ENCODE measurements at regions not wholly inside any gene's neighbourhood (a gene's known extent, or its start where the extent isn't known, plus 50 kb on each side); places are given as distances from the start of the nearest gene placed in this dataset.

- peak; percentile 6 to 50 for ATAC-seq
- Histone ChIP-seq H3K4me3 (ENCODE audit: low read length) (no peak overlapping the region), H3K9me3 (ENCODE audit: control insufficient read depth, low read length) (no peaks in the 10 kb centered on the region), H3K27ac (ENCODE audit: low read length) (peak overlapping the region; percentile 71), H3K4me1 (ENCODE audit: control insufficient read depth, insufficient read depth, low read length) (no peaks in the 10 kb centered on the region), H3K27me3 (ENCODE audit: control insufficient read depth, insufficient read depth) (no peaks in the 10 kb centered on the region)
- intact Hi-C loops (cut with DNase I), result no loop called here
- WGBS, result 36% methylated on average over 6 of the region's 6 CpGs
- DNase-seq, result peak; percentile 48 to 77 (median 76)
These were observed 219.1 kb downstream of the C9orf50 start for GRCh38 chr9:129401623-129402370.

GRCh38 chr9:129400971-129401622, 219.8 kb downstream of the C9orf50 start:
- no peaks in the 10 kb centered on the region for H3K27me3 ChIP-seq (ENCODE audit: control insufficient read depth, insufficient read depth)
- 83% methylated on average over 17 of the region's 17 CpGs for WGBS
- no peak overlapping the region for H3K4me3 ChIP-seq (ENCODE audit: low read length)
- H3K27ac ChIP-seq (ENCODE audit: low read length), result no peak overlapping the region
- H3K9me3 ChIP-seq (ENCODE audit: control insufficient read depth, low read length), result no peaks in the 10 kb centered on the region
- intact Hi-C loops (cut with DNase I), result no loop called here
- DNase-seq, result peak in 1 of 3 donors; percentile 36
- ATAC-seq, result no peak
- no peaks in the 10 kb centered on the region for H3K4me1 ChIP-seq (ENCODE audit: control insufficient read depth, insufficient read depth, low read length)

- H3K4me3 ChIP-seq (ENCODE audit: low read length), result no peak overlapping the region
- H3K27ac ChIP-seq (ENCODE audit: low read length), result no peak overlapping the region
- intact Hi-C loops (cut with DNase I), result no loop called here
- H3K4me1 ChIP-seq (ENCODE audit: control insufficient read depth, insufficient read depth, low read length), result no peaks in the 10 kb centered on the region
- no peaks in the 10 kb centered on the region for H3K27me3 ChIP-seq (ENCODE audit: control insufficient read depth, insufficient read depth)
- DNase-seq, result peak in 1 of 3 donors; percentile 51
- no peaks in the 10 kb centered on the region for H3K9me3 ChIP-seq (ENCODE audit: control insufficient read depth, low read length)
- 86% methylated on average over 44 of the region's 44 CpGs for WGBS
- ATAC-seq, result no peak
These were observed 220.6 kb downstream of the C9orf50 start for GRCh38 chr9:129400001-129400970.

- DNase-seq (peak in 1 of 3 donors; percentile 40), ATAC-seq (no peak)
- Histone ChIP-seq H3K4me1 (ENCODE audit: control insufficient read depth, insufficient read depth, low read length) (no peaks in the 10 kb centered on the region), H3K27ac (ENCODE audit: low read length) (no peak overlapping the region), H3K9me3 (ENCODE audit: control insufficient read depth, low read length) (no peaks in the 10 kb centered on the region), H3K27me3 (ENCODE audit: control insufficient read depth, insufficient read depth) (no peaks in the 10 kb centered on the region), H3K4me3 (ENCODE audit: low read length) (no peak overlapping the region)
- WGBS, result 49% methylated on average over 8 of the region's 8 CpGs
- intact Hi-C loops (cut with DNase I), result no loop called here
These were observed 221.3 kb downstream of the C9orf50 start for GRCh38 chr9:129399634-129399990.

DNA sequence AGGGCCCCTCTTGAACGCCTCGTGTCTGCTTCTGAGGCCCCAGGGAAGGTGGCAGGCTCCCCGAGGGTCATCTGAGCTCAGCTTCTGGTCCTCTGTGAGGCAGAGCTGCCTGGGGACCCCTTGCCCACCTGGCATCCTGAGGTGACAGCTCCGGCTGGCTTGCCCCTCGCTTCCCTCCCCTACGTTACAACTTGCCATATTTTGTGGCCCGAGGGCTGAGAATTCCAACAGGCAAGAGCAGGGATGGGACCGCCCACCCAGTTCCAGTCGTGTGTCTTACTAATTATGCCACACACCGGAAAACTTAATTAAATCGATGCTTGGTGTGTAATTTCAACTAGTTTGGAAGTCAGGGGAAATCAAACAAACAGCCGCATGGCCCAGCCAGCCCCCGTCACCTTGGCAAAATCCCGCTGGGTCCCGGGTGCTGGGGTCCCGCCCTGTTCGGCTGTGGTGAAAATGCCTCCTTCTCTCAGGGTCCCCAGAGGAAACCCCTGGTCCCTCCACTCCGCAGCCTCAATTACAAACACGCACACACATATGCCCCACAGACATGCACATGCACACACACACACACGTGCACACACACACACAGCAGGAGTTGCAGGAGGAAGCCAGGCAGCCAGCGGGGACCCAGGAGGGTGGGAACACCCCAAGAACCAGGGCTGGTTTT, 221.0 kb upstream of the IER5L start:
- Histone ChIP-seq H3K9me3 (ENCODE audit: control insufficient read depth, low read length) (no peaks in the 10 kb centered on the region), H3K27ac (ENCODE audit: low read length) (no peak overlapping the region), H3K4me3 (ENCODE audit: low read length) (no peak overlapping the region), H3K27me3 (ENCODE audit: control insufficient read depth, insufficient read depth) (no peaks in the 10 kb centered on the region), H3K4me1 (ENCODE audit: control insufficient read depth, insufficient read depth, low read length) (no peaks in the 10 kb centered on the region)
- peak in 1 of 3 donors; percentile 51 for DNase-seq
- WGBS, result 81% methylated on average over 21 of the region's 21 CpGs
- no peak for ATAC-seq
- intact Hi-C loops (cut with DNase I), result no loop called here

DNA sequence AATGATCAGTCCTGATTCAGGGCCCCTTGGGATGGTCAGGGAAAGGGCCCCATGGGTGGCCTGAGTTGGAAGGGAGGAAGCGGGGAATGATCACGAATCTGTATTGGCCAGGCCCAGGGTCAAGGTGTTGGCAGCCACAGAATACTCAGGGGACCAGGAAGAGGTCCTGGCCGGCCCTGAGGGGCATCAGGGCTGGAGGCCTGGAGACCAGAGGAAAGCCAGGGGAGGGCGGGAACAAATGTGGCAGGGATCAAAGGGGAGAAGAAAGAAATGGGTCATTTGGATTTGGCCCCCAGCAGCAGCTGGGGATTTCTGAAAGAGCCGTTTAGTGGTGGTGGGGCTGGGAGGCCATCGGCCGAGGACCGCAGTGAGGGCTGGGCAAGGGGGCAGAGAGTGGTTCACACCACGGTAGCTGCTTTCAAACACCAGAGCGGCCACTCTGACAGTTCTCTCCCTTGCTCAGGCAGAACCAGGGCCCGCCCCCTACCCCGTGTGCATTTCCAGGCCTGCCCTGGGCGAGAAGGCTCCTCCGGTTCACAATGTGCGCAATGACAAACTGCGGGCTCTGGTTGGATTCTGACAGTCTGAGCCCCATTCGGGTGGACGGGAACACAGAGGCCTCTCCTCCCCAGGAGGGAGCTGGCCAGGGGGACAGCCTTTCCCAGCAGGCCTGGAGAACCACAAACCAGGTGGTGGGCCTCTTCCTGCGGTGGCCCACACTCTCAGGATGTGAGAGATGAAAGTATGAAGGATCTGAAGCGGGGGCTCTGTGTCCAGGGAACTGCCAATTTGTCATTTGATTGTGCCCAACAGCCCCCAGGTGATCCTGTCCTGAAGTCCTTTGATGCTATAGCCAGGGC, 220.3 kb upstream of the IER5L start:
- Histone ChIP-seq H3K9me3 (ENCODE audit: control insufficient read depth, low read length) (no peaks in the 10 kb centered on the region), H3K4me1 (ENCODE audit: control insufficient read depth, insufficient read depth, low read length) (no peaks in the 10 kb centered on the region), H3K27me3 (ENCODE audit: control insufficient read depth, insufficient read depth) (no peaks in the 10 kb centered on the region), H3K27ac (ENCODE audit: low read length) (no peak overlapping the region), H3K4me3 (ENCODE audit: low read length) (no peak overlapping the region)
- 88% methylated on average over 20 of the region's 20 CpGs for WGBS
- peak in 1 of 3 donors; percentile 24 for DNase-seq
- intact Hi-C loops (cut with DNase I), result no loop called here
- ATAC-seq, result no peak

DNA sequence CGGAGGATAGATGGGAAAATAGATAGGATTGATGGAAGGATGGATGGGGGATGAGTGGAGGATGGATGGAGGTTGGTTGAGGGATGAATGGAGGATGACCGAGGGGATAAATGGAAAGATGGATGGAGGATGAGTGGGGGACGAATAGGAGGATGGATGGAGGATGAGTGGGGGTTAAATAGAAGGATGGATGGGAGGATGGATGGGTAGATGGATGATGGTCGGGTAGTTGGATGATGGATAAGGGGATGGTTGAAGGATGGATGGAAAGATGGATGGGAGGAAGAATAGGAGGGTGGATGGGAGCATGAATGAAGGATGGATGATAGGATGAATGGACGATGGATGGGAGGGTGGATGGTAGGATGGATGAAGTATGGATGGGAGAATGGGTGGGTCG, 219.3 kb upstream of the IER5L start:
- Histone ChIP-seq H3K9me3 (ENCODE audit: control insufficient read depth, low read length) (no peaks in the 10 kb centered on the region), H3K27ac (ENCODE audit: low read length) (no peak overlapping the region), H3K27me3 (ENCODE audit: control insufficient read depth, insufficient read depth) (no peaks in the 10 kb centered on the region), H3K4me1 (ENCODE audit: control insufficient read depth, insufficient read depth, low read length) (no peaks in the 10 kb centered on the region), H3K4me3 (ENCODE audit: low read length) (no peak overlapping the region)
- 92% methylated on average over 6 of the region's 6 CpGs for WGBS
- DNase-seq (no peak), ATAC-seq (no peak)
- intact Hi-C loops (cut with DNase I), result no loop called here

DNA sequence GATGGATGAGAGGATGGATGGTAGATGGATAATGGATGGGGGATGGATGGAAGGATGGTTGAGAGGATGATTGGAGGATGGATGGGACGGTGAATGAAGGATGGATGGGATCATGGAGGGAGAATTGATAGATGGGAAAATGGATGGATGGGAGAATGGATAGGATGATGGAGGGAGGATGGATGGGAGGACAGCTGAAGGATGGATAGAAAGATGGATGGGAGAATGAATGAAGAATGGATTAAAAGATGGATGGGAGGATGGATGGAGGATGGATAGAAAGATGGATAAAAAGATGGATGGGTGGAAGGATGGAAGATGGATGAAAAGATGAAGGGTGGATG, 218.3 kb upstream of the IER5L start:
- intact Hi-C loops (cut with DNase I), result no loop called here
- ATAC-seq, result no peak
- Histone ChIP-seq H3K4me3 (ENCODE audit: low read length) (no peak overlapping the region), H3K4me1 (ENCODE audit: control insufficient read depth, insufficient read depth, low read length) (no peaks in the 10 kb centered on the region), H3K27me3 (ENCODE audit: control insufficient read depth, insufficient read depth) (no peaks in the 10 kb centered on the region), H3K9me3 (ENCODE audit: control insufficient read depth, low read length) (no peaks in the 10 kb centered on the region), H3K27ac (ENCODE audit: low read length) (no peak overlapping the region)
- no peak for DNase-seq
- 82% methylated on average over 1 of the region's 1 CpG for whole genome bisulfite sequencing

GRCh38 chr9:129395633-129396364, 217.7 kb upstream of the IER5L start:
- Histone ChIP-seq H3K27me3 (ENCODE audit: control insufficient read depth, insufficient read depth) (no peaks in the 10 kb centered on the region), H3K9me3 (ENCODE audit: control insufficient read depth, low read length) (no peaks in the 10 kb centered on the region), H3K27ac (ENCODE audit: low read length) (no peak overlapping the region), H3K4me3 (ENCODE audit: low read length) (no peak overlapping the region), H3K4me1 (ENCODE audit: control insufficient read depth, insufficient read depth, low read length) (no peaks in the 10 kb centered on the region)
- DNase-seq (no peak), ATAC-seq (no peak)
- intact Hi-C loops (cut with DNase I), result no loop called here
- 55% methylated on average over 3 of the region's 3 CpGs for WGBS

GRCh38 chr9:129394886-129395279, 216.8 kb upstream of the IER5L start:
- no peak overlapping the region for H3K4me3 ChIP-seq (ENCODE audit: low read length)
- H3K27me3 ChIP-seq (ENCODE audit: control insufficient read depth, insufficient read depth), result no peaks in the 10 kb centered on the region
- no peaks in the 10 kb centered on the region for H3K9me3 ChIP-seq (ENCODE audit: control insufficient read depth, low read length)
- H3K4me1 ChIP-seq (ENCODE audit: control insufficient read depth, insufficient read depth, low read length), result no peaks in the 10 kb centered on the region
- no peak overlapping the region for H3K27ac ChIP-seq (ENCODE audit: low read length)
- no peak for ATAC-seq
- DNase-seq, result no peak
- 82% methylated on average over 3 of the region's 3 CpGs for WGBS
- intact Hi-C loops (cut with DNase I), result no loop called here

Data from right cardiac atrium (tissue), 5 donors.